CD4-positive, alpha-beta T cell treated with Interleukin-10 for 1 hour (primary cell): ENCODE measurements at regions not wholly inside any gene's neighbourhood (a gene's known extent, or its start where the extent isn't known, plus 50 kb on each side); places are given as distances from the start of the nearest gene placed in this dataset.

ENCODE experiments used
- DNase-seq: peaks from one replicate; pipeline ENCODE4 v3.0.0-alpha.2; 2020

- no peak for DNase-seq
These were observed 278.2 kb downstream of the CDC5L start for GRCh38 chr6:44665683-44666082.

GRCh38 chr6:44666324-44666723 lies 278.8 kb downstream of the CDC5L start:
- no peak for DNase-seq

GRCh38 chr6:44667226-44667625 lies 279.7 kb downstream of the CDC5L start:
- DNase-seq = no peak

GRCh38 chr6:44667668-44668390 lies 280.3 kb downstream of the CDC5L start:
- peak; percentile 23 for DNase-seq

GRCh38 chr6:44668391-44668930 lies 281.0 kb downstream of the CDC5L start:
- DNase-seq = no peak

GRCh38 chr6:44668976-44669934 lies 281.7 kb downstream of the CDC5L start:
- no peak for DNase-seq

- no peak for DNase-seq
These were observed 282.6 kb downstream of the CDC5L start for GRCh38 chr6:44670146-44670545.

GRCh38 chr6:44671333-44671732 lies 283.8 kb downstream of the CDC5L start:
- DNase-seq = no peak

GRCh38 chr6:44672086-44672485 lies 284.6 kb downstream of the CDC5L start:
- no peak for DNase-seq

GRCh38 chr6:44672841-44673240 lies 285.3 kb downstream of the CDC5L start:
- DNase-seq = no peak

- no peak for DNase-seq
These were observed 287.0 kb downstream of the CDC5L start for GRCh38 chr6:44674226-44675155.

GRCh38 chr6:44675449-44675848 lies 287.9 kb downstream of the CDC5L start:
- DNase-seq = no peak

GRCh38 chr6:44676246-44676790 lies 288.8 kb downstream of the CDC5L start:
- DNase-seq = no peak

- no peak for DNase-seq
These were observed 289.4 kb downstream of the CDC5L start for GRCh38 chr6:44676826-44677433.

- DNase-seq = no peak
These were observed 290.9 kb downstream of the CDC5L start for GRCh38 chr6:44678252-44678935.

- DNase-seq = no peak
These were observed 292.1 kb downstream of the CDC5L start for GRCh38 chr6:44679438-44680201.

- DNase-seq = no peak
These were observed 292.8 kb downstream of the CDC5L start for GRCh38 chr6:44680202-44680720.

- no peak for DNase-seq
These were observed 294.3 kb downstream of the CDC5L start for GRCh38 chr6:44681761-44682160.

GRCh38 chr6:44682280-44682679 lies 294.8 kb downstream of the CDC5L start:
- DNase-seq = no peak
